IPS-20b (cell line): ENCODE measurements at regions not wholly inside any gene's neighbourhood (a gene's known extent, or its start where the extent isn't known, plus 50 kb on each side); places are given as distances from the start of the nearest gene placed in this dataset.

Source experiments
- H3K27ac ChIP-seq: one replicate; pipeline ENCODE4 v1.5.1; 2013; ENCODE audit warnings: low read length
- H3K27me3 ChIP-seq: 2 replicates; pipeline ENCODE4 v1.6.1; 2013; ENCODE audit warnings: mild to moderate bottlenecking, low read length, inconsistent platforms; ENCODE audit not compliant: insufficient read depth
- H3K36me3 ChIP-seq: 2 replicates; pipeline ENCODE4 v1.6.1; 2013; ENCODE audit warnings: low read depth, mild to moderate bottlenecking, inconsistent platforms, low read length, moderate library complexity; ENCODE audit not compliant: insufficient read depth
- H3K4me1 ChIP-seq: 2 replicates; pipeline ENCODE4 v1.6.1; 2013; ENCODE audit warnings: mild to moderate bottlenecking, control low read depth, inconsistent platforms, low read length, moderate library complexity; ENCODE audit not compliant: insufficient read depth
- H3K4me3 ChIP-seq: 2 replicates; pipeline ENCODE4 v1.5.1; 2013; ENCODE audit warnings: mild to moderate bottlenecking, low read length, inconsistent platforms
- H3K9ac ChIP-seq: 2 replicates; pipeline ENCODE4 v1.6.1; 2013; ENCODE audit warnings: low read depth, mild to moderate bottlenecking, inconsistent platforms, low read length, moderate library complexity
- H3K9me3 ChIP-seq: 2 replicates; pipeline ENCODE4 v1.6.1; 2013; ENCODE audit warnings: mild to moderate bottlenecking, low read depth, low read length, inconsistent platforms; ENCODE audit not compliant: insufficient read depth

- Histone ChIP-seq H3K9me3 (no peaks in the 10 kb centered on the region), H3K9ac (no peak overlapping the region), H3K27ac (no peak overlapping the region), H3K4me3 (no peak overlapping the region), H3K27me3 (no peaks in the 10 kb centered on the region), H3K4me1 (peaks cover 3% of the 10 kb centered on the region; the same call in 1 of the 2 replicates), H3K36me3 (no peaks in the 10 kb centered on the region)
Measured at GRCh38 chr9:1201901-1202300, 151.7 kb downstream of the DMRT2 start.

DNA sequence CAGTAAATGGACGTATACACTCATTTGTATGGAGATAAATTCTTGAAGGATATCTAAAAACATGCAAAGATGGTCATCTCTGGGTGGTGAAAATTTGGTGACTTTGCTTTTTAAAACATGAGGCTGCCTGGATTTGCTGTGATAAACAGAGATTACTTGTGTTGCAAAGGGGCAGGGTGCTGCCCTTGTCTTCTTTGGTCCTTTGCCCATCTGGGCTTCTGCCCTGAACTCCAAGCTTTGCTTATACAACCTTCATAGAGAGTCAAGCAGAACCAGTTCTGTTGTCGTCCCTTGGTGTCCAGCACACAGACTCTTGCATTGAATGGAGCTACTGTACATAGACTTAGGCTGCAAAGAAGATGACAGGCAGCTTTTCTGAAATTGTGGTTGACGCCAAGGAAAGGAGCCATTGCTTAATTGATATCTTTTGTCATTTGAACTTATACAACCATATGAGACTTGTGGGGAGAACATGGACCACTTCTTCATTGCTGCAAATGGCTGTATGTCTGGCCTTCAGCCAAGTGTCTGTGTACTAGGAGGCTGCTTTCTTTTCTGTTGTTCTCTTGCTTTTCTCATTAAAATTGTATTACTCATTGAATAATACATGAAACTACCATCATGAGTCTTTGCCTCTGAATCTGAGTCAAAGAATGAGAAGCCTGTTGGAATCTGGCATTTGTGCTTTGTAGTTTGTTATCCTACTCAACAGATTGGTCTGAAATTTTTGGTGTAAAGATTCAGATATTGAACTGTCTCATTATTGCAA lies 152.5 kb downstream of the DMRT2 start:
- H3K9me3 ChIP-seq = no peaks in the 10 kb centered on the region
- H3K9ac ChIP-seq = no peak overlapping the region
- H3K27me3 ChIP-seq = no peaks in the 10 kb centered on the region
- peaks cover 3% of the 10 kb centered on the region; the same call in 1 of the 2 replicates for H3K4me1 ChIP-seq
- no peak overlapping the region for H3K4me3 ChIP-seq
- no peaks in the 10 kb centered on the region for H3K36me3 ChIP-seq
- H3K27ac ChIP-seq = no peak overlapping the region

GRCh38 chr9:1207686-1208085 lies 157.5 kb downstream of the DMRT2 start:
- H3K36me3 ChIP-seq = no peaks in the 10 kb centered on the region
- H3K27ac ChIP-seq = no peak overlapping the region
- no peaks in the 10 kb centered on the region for H3K4me1 ChIP-seq
- no peaks in the 10 kb centered on the region for H3K27me3 ChIP-seq
- no peaks in the 10 kb centered on the region for H3K9me3 ChIP-seq
- H3K9ac ChIP-seq = no peak overlapping the region
- no peak overlapping the region for H3K4me3 ChIP-seq

DNA sequence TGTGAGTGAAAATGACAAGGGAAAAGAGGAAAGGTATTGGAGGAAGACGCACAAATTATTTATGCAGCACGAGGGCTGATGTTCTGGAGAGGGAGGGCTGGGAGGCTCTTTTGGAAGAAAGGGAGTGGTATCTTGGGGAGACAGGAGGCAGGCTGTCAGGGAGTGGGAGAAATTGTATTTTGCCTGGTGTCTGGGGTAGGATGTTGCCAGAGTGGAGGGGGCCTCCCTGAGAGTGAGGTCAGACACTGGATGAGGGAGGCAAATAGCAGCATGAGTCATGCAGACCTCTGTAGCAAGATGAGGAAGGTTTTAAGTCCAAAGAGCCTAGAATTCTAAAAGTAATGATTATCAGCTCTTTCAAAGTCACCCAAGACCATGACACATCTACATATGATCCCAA lies 158.0 kb downstream of the DMRT2 start:
- H3K27me3 ChIP-seq = no peaks in the 10 kb centered on the region
- no peaks in the 10 kb centered on the region for H3K36me3 ChIP-seq
- no peaks in the 10 kb centered on the region for H3K9me3 ChIP-seq
- no peaks in the 10 kb centered on the region for H3K4me1 ChIP-seq
- H3K4me3 ChIP-seq = no peak overlapping the region
- no peak overlapping the region for H3K9ac ChIP-seq
- no peak overlapping the region for H3K27ac ChIP-seq

DNA sequence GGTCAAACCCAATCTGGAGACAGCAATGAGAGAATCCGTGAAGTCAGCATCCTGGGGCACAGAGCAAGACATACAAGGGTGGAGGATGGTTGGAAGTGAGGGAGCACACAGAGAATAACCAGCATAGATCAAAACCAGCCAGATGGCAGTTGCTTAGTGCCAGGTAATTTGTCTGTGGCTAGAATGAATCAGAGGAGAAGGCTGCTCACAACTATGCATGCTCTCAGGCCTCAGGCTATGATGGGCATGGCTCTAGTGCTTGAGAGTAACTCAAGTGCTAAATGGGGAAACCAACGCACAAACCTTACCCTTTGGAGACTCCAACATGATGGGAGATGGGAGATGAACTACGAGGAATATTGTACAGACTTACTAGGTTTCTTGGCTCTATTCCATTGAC lies 160.8 kb downstream of the DMRT2 start:
- Histone ChIP-seq H3K9ac (no peak overlapping the region), H3K4me3 (no peak overlapping the region), H3K4me1 (no peaks in the 10 kb centered on the region), H3K9me3 (no peaks in the 10 kb centered on the region), H3K27ac (no peak overlapping the region), H3K27me3 (no peaks in the 10 kb centered on the region), H3K36me3 (no peaks in the 10 kb centered on the region)

- H3K4me1 ChIP-seq = no peaks in the 10 kb centered on the region
- no peaks in the 10 kb centered on the region for H3K9me3 ChIP-seq
- H3K27me3 ChIP-seq = no peaks in the 10 kb centered on the region
- H3K36me3 ChIP-seq = no peaks in the 10 kb centered on the region
- H3K9ac ChIP-seq = no peak overlapping the region
- H3K4me3 ChIP-seq = no peak overlapping the region
- H3K27ac ChIP-seq = no peak overlapping the region
Measured at GRCh38 chr9:1216532-1216931, 166.4 kb downstream of the DMRT2 start.

GRCh38 chr9:1217076-1217475 lies 166.9 kb downstream of the DMRT2 start:
- Histone ChIP-seq H3K27ac (no peak overlapping the region), H3K27me3 (no peaks in the 10 kb centered on the region), H3K9me3 (no peaks in the 10 kb centered on the region), H3K9ac (no peak overlapping the region), H3K36me3 (no peaks in the 10 kb centered on the region), H3K4me1 (no peaks in the 10 kb centered on the region), H3K4me3 (no peak overlapping the region)

- H3K4me1 ChIP-seq = no peaks in the 10 kb centered on the region
- no peak overlapping the region for H3K9ac ChIP-seq
- no peak overlapping the region for H3K4me3 ChIP-seq
- no peaks in the 10 kb centered on the region for H3K27me3 ChIP-seq
- H3K9me3 ChIP-seq = no peaks in the 10 kb centered on the region
- no peak overlapping the region for H3K27ac ChIP-seq
- no peaks in the 10 kb centered on the region for H3K36me3 ChIP-seq
Measured at GRCh38 chr9:1219284-1219683, 169.1 kb downstream of the DMRT2 start.

DNA sequence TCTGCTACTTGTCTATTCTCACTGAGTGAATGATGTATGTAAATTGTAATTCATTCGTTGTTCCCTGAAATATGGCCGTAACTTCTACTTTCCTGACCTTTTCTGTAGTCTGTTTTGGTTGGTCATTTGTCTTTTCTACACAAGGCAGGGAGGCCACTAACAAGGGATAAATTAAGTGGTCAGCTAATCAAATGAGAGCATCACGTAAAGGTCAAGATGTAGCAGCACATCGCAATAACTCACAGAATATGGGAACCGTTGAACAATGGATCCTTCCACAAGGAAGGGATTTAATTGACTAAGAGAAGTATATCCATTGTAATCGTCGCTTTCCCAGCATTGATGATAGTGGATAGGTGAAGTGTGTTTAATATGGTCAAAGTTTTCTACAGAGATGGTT lies 171.1 kb downstream of the DMRT2 start:
- Histone ChIP-seq H3K27ac (no peak overlapping the region), H3K9me3 (no peaks in the 10 kb centered on the region), H3K36me3 (no peaks in the 10 kb centered on the region), H3K4me1 (no peaks in the 10 kb centered on the region), H3K27me3 (no peaks in the 10 kb centered on the region), H3K9ac (no peak overlapping the region), H3K4me3 (no peak overlapping the region)

DNA sequence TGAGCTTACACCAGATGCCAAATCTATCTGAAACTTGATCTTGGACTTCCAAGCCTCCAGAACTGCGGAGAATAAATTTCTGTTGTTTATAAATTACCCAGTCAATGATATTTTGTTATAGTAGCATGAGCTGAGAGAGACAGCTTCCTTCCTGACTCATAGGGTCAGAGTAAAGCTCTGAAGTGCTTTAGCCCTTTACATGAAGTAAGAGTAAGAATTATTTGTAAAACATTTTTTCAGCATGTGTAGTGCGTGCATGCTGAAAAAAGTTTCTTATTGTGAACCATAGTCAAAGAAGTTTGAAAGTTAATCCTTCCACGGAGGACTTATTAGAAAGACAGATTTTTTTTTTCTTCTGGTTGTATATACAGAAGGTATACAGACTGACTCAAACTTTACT lies 172.4 kb downstream of the DMRT2 start:
- Histone ChIP-seq H3K9ac (no peak overlapping the region), H3K4me3 (no peak overlapping the region), H3K27ac (no peak overlapping the region), H3K27me3 (no peaks in the 10 kb centered on the region), H3K9me3 (no peaks in the 10 kb centered on the region), H3K36me3 (no peaks in the 10 kb centered on the region), H3K4me1 (no peaks in the 10 kb centered on the region)

- no peaks in the 10 kb centered on the region for H3K36me3 ChIP-seq
- H3K9me3 ChIP-seq = no peaks in the 10 kb centered on the region
- H3K4me3 ChIP-seq = no peak overlapping the region
- H3K4me1 ChIP-seq = no peaks in the 10 kb centered on the region
- H3K27ac ChIP-seq = no peak overlapping the region
- no peaks in the 10 kb centered on the region for H3K27me3 ChIP-seq
- H3K9ac ChIP-seq = no peak overlapping the region
Measured at GRCh38 chr9:1231998-1232919, 182.1 kb downstream of the DMRT2 start.

DNA sequence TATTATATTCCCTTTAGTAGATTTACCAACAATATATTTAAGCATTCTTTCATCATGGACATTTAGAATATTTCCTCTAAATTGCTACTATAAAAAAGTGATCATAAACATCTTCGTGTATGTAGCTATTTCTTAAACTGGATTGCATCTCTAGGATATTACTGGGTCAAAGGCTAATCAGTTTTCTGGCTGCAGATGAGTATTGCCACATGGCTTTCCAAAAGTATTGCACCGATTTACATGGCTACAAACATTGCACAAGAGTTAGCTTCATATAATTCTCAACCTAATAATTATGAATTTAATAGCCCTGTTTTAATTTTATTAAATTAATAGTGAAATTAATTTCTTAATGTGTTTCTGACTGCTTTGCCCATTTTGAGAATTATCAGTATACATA lies 183.4 kb downstream of the DMRT2 start:
- H3K36me3 ChIP-seq = no peaks in the 10 kb centered on the region
- no peak overlapping the region for H3K9ac ChIP-seq
- no peaks in the 10 kb centered on the region for H3K27me3 ChIP-seq
- H3K4me1 ChIP-seq = 0 out of 2 replicates have a peak, but pooled peaks cover 2% of the 10 kb centered on the region
- no peaks in the 10 kb centered on the region for H3K9me3 ChIP-seq
- no peak overlapping the region for H3K4me3 ChIP-seq
- no peak overlapping the region for H3K27ac ChIP-seq
